Mesenchymal stem cell (in vitro differentiated cells and primary cell): ENCODE measurements at regions not wholly inside any gene's neighbourhood (a gene's known extent, or its start where the extent isn't known, plus 50 kb on each side); places are given as distances from the start of the nearest gene placed in this dataset. TPM values are rescaled to one million over a fixed set of nuclear protein-coding genes. Genes with fewer than 3 reads are reported as not detected.
A peak's percentile ranks its signal among the peaks of the same experiment; 100 is the strongest.
"Not testable (repeated sequence)": the region's sequence is repeated elsewhere in the genome, so short reads cannot be mapped to it uniquely, and the experiment has no call there.

Experiments
- DNase-seq: peaks from one replicate; pipeline ENCODE4 v3.0.0-alpha.2; 2013
- H2AFZ ChIP-seq: one replicate; pipeline ENCODE4 v1.6.1; 2013; ENCODE audit warnings: low read depth, mild to moderate bottlenecking, control low read depth, inconsistent platforms, low read length, moderate library complexity
- H2AK5ac ChIP-seq: 2 replicates; pipeline ENCODE4 v1.6.1; 2013; ENCODE audit warnings: low read length, moderate library complexity, mild to moderate bottlenecking, inconsistent platforms; ENCODE audit not compliant: severe bottlenecking
- H2BK120ac ChIP-seq: one replicate; pipeline ENCODE4 v1.6.1; 2013; ENCODE audit warnings: low read depth, mild to moderate bottlenecking, inconsistent platforms, low read length, moderate library complexity
- H2BK12ac ChIP-seq, 2 experiments: one replicate each; pipeline ENCODE4 v1.6.1; 2013; ENCODE audit warnings: inconsistent platforms in 2 of 2, low read length in 2 of 2, mild to moderate bottlenecking in 2 of 2, moderate library complexity in 2 of 2, control low read depth in 1 of 2
- H2BK15ac ChIP-seq: one replicate; pipeline ENCODE4 v1.6.1; 2013; ENCODE audit warnings: mild to moderate bottlenecking, low read depth, inconsistent platforms; ENCODE audit not compliant: poor library complexity, severe bottlenecking
- H2BK5ac ChIP-seq: 2 replicates; pipeline ENCODE4 v1.6.1; 2013; ENCODE audit warnings: low read depth, mild to moderate bottlenecking, low read length, control low read depth, inconsistent platforms; ENCODE audit not compliant: poor library complexity, severe bottlenecking
- H3K14ac ChIP-seq, 2 experiments: one replicate each; pipeline ENCODE4 v1.6.1; 2013; ENCODE audit warnings: inconsistent platforms in 2 of 2, low read length in 2 of 2, control low read depth in 1 of 2, mild to moderate bottlenecking in 1 of 2, moderate library complexity in 1 of 2
- H3K18ac ChIP-seq, 2 experiments: one replicate each; pipeline ENCODE4 v1.6.1; 2013; ENCODE audit warnings: inconsistent platforms in 2 of 2, low read length in 2 of 2, control low read depth in 1 of 2, low read depth in 1 of 2, mild to moderate bottlenecking in 1 of 2
- H3K23ac ChIP-seq, 2 experiments: one replicate each; pipeline ENCODE4 v1.6.1; 2013; ENCODE audit warnings: inconsistent platforms in 2 of 2, low read length in 2 of 2, mild to moderate bottlenecking in 2 of 2, moderate library complexity in 2 of 2, control low read depth in 1 of 2
- H3K27ac ChIP-seq: 2 replicates; pipeline ENCODE4 v1.5.1; 2013; ENCODE audit warnings: mild to moderate bottlenecking, moderate library complexity, low read length, control low read depth, inconsistent platforms; ENCODE audit not compliant: poor library complexity, severe bottlenecking
- H3K27me3 ChIP-seq, 2 experiments: 2 replicates each; pipeline versions ENCODE4 v1.6.1 to v1.7.0; 2013; ENCODE audit warnings: low read length in 2 of 2, mild to moderate bottlenecking in 2 of 2, moderate library complexity in 2 of 2, control low read depth in 1 of 2, inconsistent platforms in 1 of 2; ENCODE audit not compliant: control insufficient read depth in 1 of 2, insufficient read depth in 1 of 2
- H3K36me3 ChIP-seq, 2 experiments: 2 replicates each; pipeline versions ENCODE4 v1.6.1 to v1.7.0; 2013; ENCODE audit warnings: low read length in 2 of 2, control low read depth in 1 of 2, inconsistent platforms in 1 of 2, low read depth in 1 of 2, mild to moderate bottlenecking in 1 of 2; ENCODE audit not compliant: insufficient read depth in 2 of 2, control insufficient read depth in 1 of 2
- H3K4ac ChIP-seq, 2 experiments: one replicate each; pipeline ENCODE4 v1.6.1; 2013; ENCODE audit warnings: inconsistent platforms in 2 of 2, low read length in 2 of 2, mild to moderate bottlenecking in 2 of 2, moderate library complexity in 2 of 2, control low read depth in 1 of 2, low read depth in 1 of 2
- H3K4me1 ChIP-seq: 2 replicates; pipeline ENCODE4 v1.6.1; 2013; ENCODE audit warnings: low read depth, low read length, control low read depth; ENCODE audit not compliant: control insufficient read depth, insufficient read depth
- H3K4me2 ChIP-seq: 2 replicates; pipeline ENCODE4 v1.6.1; 2013; ENCODE audit warnings: low read length, mild to moderate bottlenecking, inconsistent platforms; ENCODE audit not compliant: poor library complexity, severe bottlenecking
- H3K4me3 ChIP-seq, 2 experiments: 2 replicates each; pipeline versions ENCODE4 v1.5.1 to v1.7.0; 2013; ENCODE audit warnings: low read length in 2 of 2, mild to moderate bottlenecking in 2 of 2, control low read depth in 1 of 2, low read depth in 1 of 2; ENCODE audit not compliant: insufficient read depth in 1 of 2
- H3K79me1 ChIP-seq: replicated peaks from 2 replicates; pipeline ENCODE4 v1.6.1; 2013; ENCODE audit warnings: mild to moderate bottlenecking, control low read depth, low read length, inconsistent platforms; ENCODE audit not compliant: poor library complexity, severe bottlenecking
- H3K9ac ChIP-seq: 2 replicates; pipeline ENCODE4 v1.7.0; 2013; ENCODE audit warnings: mild to moderate bottlenecking, low read length, moderate library complexity
- H3K9me3 ChIP-seq: 2 replicates; pipeline ENCODE4 v1.7.0; 2013; ENCODE audit warnings: mild to moderate bottlenecking, low read length; ENCODE audit not compliant: control insufficient read depth
- H4K8ac ChIP-seq: one replicate; pipeline ENCODE4 v1.6.1; 2013; ENCODE audit warnings: inconsistent platforms, mild to moderate bottlenecking, low read length, moderate library complexity
- H4K91ac ChIP-seq: one replicate; pipeline ENCODE4 v1.6.1; 2013; ENCODE audit warnings: mild to moderate bottlenecking, low read length, inconsistent platforms
- WGBS: methylation state at CpG from one replicate; pipeline ENCODE4 v1.1.7; 2013; ENCODE audit warnings: mixed read lengths; 5-methylcytosine and 5-hydroxymethylcytosine counted together
- small RNA-seq: library from polyadenylated mRNA; stranded (forward); fragments of <200 nt; extraction: miRNeasy Mini kit (QIAGEN cat#:217004); gene quantifications from one replicate; pipeline ENCODE3, GENCODE V24; 2013; ENCODE audit warnings: low read depth

DNA sequence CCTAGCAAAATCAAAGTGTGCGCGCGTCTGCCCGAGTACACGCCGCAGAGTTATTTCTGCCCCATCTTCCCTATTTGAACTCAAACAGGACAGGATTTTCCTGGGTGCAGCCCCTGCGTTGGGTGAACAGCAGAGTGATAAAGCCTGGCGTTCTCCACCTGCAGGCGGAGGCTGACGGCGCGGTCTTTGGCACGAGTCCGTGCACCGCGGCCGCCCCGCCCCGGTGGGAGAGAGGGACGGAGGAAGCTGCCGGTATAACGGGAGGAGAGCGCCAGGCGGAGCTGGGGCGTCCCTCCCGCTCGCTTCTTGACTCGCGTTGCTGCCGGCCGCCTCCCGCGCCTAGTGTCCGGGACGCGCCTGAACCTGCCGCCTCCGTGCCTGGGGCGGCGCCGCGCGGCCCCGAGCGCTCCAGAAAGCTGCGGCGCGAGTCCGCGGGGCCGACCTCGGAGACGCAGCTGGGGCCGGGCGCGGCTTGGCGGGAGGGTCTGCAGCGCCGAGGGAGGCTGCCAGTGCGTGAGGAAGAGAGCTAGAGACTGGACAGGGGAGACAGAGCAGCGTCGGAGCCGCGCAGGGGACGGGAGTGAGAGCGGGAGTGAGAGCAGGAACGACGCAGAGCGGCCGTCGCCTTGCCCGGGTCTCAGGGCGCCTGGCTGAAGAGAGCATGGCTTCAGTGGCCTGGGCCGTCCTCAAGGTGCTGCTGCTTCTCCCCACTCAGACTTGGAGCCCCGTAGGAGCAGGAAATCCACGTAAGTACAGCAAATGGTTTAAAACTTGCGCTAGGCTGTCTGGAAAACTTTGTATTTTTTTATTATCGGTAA lies 66.8 kb upstream of the SPATA31A3 start:
- no CpG with 5 or more reads among the region's 78 CpGs for WGBS
- not testable (repeated sequence) for H2BK15ac ChIP-seq, H3K27ac ChIP-seq, H2BK12ac ChIP-seq, H4K91ac ChIP-seq, H3K9ac ChIP-seq, H4K8ac ChIP-seq, H3K4ac ChIP-seq, H2AFZ ChIP-seq, H3K9me3 ChIP-seq, H2BK120ac ChIP-seq, H3K27me3 ChIP-seq, H3K18ac ChIP-seq, H3K4me1 ChIP-seq, H3K4me2 ChIP-seq, H2AK5ac ChIP-seq, H2BK5ac ChIP-seq, H3K36me3 ChIP-seq, H3K14ac ChIP-seq, H3K23ac ChIP-seq, H3K79me1 ChIP-seq
- peak; percentile 4 for DNase-seq
- H3K4me3 ChIP-seq, result peak overlapping the region in 1 of 2 experiments; percentile 55

Small RNA genes lying in the stretch of these regions (small RNA-seq; reads per million reads assigned to genes)
- gene RN7SL422P, result not detected
